ENCODE measurements at regions not wholly inside any gene's neighbourhood (a gene's known extent, or its start where the extent isn't known, plus 50 kb on each side); places are given as distances from the start of the nearest gene placed in this dataset.
"Not testable (repeated sequence)": the region's sequence is repeated elsewhere in the genome, so short reads cannot be mapped to it uniquely, and the experiment has no call there.

DNA sequence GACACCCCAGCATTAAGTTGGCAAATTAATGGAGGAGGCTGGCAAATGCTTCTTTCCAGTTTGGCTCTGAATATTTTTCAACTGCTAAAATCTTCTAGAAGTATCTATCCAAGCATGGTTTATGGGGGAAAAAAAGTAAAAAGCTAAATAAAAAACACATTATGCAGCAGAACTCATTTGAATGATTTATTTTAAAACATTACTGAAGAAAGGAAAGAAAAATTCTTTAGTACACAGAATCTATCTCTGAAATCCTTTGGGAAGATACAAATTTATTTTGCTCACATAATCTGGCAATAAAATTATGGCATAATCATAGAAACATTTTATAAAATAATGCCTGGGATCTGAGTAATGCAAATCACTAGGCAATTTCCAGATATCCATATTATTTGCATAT lies 328.1 kb upstream of the MON1B start:
- Histone ChIP-seq H3K27me3 (replicated peaks in 2 of 5; ENCODE audit: control insufficient read depth in 4 of 5, insufficient read depth in 5 of 5, low read length in 4 of 5) (no peaks in the 10 kb centered on the region), H3K4me3 (ENCODE audit: control insufficient read depth in 1 of 7, extremely low read depth in 1 of 7, insufficient read depth in 4 of 7, low read depth in 2 of 7, low read length in 6 of 7) (no peak overlapping the region), H3K36me3 (ENCODE audit: control insufficient read depth in 4 of 4, insufficient read depth in 4 of 4, low read length in 3 of 4) (no peaks in the 10 kb centered on the region), H3K9me3 (ENCODE audit: control extremely low read depth in 1 of 5, control insufficient read depth in 4 of 5, insufficient read depth in 2 of 5, low read depth in 1 of 5, low read length in 4 of 5) (no peaks in the 10 kb centered on the region), H3K27ac (ENCODE audit: insufficient read depth in 1 of 2, low read depth in 1 of 2, low read length in 2 of 2, poor library complexity in 1 of 2, severe bottlenecking in 2 of 2) (no peak overlapping the region), H3K4me1 (ENCODE audit: control extremely low read depth in 1 of 4, control insufficient read depth in 4 of 4, insufficient read depth in 4 of 4, low read length in 3 of 4) (no peaks in the 10 kb centered on the region)
- POLR2A ChIA-PET: no interaction called here
- DNase-seq: no peak
- CTCF ChIA-PET: no interaction called here

DNA sequence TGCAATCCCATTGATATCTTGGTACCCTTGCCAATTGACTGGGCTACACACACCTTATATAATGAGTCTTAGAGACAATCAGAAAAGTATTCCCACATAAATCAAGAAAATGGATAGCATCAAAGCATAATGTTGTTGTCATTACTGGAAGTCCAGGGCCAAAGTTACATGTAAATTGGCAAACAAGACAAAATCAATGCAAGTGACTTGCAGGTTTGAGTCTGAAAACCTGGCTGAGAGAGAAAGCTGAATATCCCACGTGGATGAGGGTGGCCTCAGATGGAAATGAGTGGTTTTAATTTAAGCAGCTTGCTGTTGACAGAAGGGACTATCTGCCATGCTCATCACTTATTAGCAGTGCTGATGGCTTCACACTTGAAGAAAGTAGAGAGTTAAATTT lies 324.0 kb upstream of the MON1B start:
- ChIA-PET POLR2A (no interaction called here), CTCF (no interaction called here)
- WGBS (ENCODE audit: insufficient coverage): no CpG with 5 or more reads among the region's 1 CpG
- H3K4me3 ChIP-seq (ENCODE audit: control insufficient read depth in 1 of 7, extremely low read depth in 1 of 7, insufficient read depth in 4 of 7, low read depth in 2 of 7, low read length in 6 of 7): no peak overlapping the region
- no peaks in the 10 kb centered on the region for H3K4me1 ChIP-seq (ENCODE audit: control extremely low read depth in 1 of 4, control insufficient read depth in 4 of 4, insufficient read depth in 4 of 4, low read length in 3 of 4)
- no peak for DNase-seq
- no peaks in the 10 kb centered on the region for H3K36me3 ChIP-seq (ENCODE audit: control insufficient read depth in 4 of 4, insufficient read depth in 4 of 4, low read length in 3 of 4)
- no peaks in the 10 kb centered on the region for H3K27me3 ChIP-seq (replicated peaks in 2 of 5; ENCODE audit: control insufficient read depth in 4 of 5, insufficient read depth in 5 of 5, low read length in 4 of 5)
- H3K9me3 ChIP-seq (ENCODE audit: control extremely low read depth in 1 of 5, control insufficient read depth in 4 of 5, insufficient read depth in 2 of 5, low read depth in 1 of 5, low read length in 4 of 5): no peaks in the 10 kb centered on the region
- no peak overlapping the region for H3K27ac ChIP-seq (ENCODE audit: insufficient read depth in 1 of 2, low read depth in 1 of 2, low read length in 2 of 2, poor library complexity in 1 of 2, severe bottlenecking in 2 of 2)

- H3K27ac ChIP-seq (ENCODE audit: insufficient read depth in 1 of 2, low read depth in 1 of 2, low read length in 2 of 2, poor library complexity in 1 of 2, severe bottlenecking in 2 of 2): no peak overlapping the region
- H3K4me1 ChIP-seq (ENCODE audit: control extremely low read depth in 1 of 4, control insufficient read depth in 4 of 4, insufficient read depth in 4 of 4, low read length in 3 of 4): peaks cover 0 to 19% (median 0%) of the 10 kb centered on the region in 4 experiments
- no peaks in the 10 kb centered on the region for H3K9me3 ChIP-seq (ENCODE audit: control extremely low read depth in 1 of 5, control insufficient read depth in 4 of 5, insufficient read depth in 2 of 5, low read depth in 1 of 5, low read length in 4 of 5)
- POLR2A ChIA-PET: no interaction called here
- CTCF ChIA-PET: no interaction called here
- no peak overlapping the region for H3K4me3 ChIP-seq (ENCODE audit: control insufficient read depth in 1 of 7, extremely low read depth in 1 of 7, insufficient read depth in 4 of 7, low read depth in 2 of 7, low read length in 6 of 7)
- no peak for DNase-seq
- WGBS (ENCODE audit: insufficient coverage): 0% methylated on average over 1 of the region's 1 CpG
- H3K27me3 ChIP-seq (replicated peaks in 2 of 5; ENCODE audit: control insufficient read depth in 4 of 5, insufficient read depth in 5 of 5, low read length in 4 of 5): no peaks in the 10 kb centered on the region
- no peaks in the 10 kb centered on the region for H3K36me3 ChIP-seq (ENCODE audit: control insufficient read depth in 4 of 4, insufficient read depth in 4 of 4, low read length in 3 of 4)
Observed at GRCh38 chr16:76875898-76876297, 315.1 kb upstream of the MON1B start.

GRCh38 chr16:76879420-76879819 lies 311.6 kb upstream of the MON1B start:
- 98% methylated on average over 3 of the region's 4 CpGs for WGBS (ENCODE audit: insufficient coverage)
- H3K4me3 ChIP-seq (ENCODE audit: control insufficient read depth in 1 of 7, extremely low read depth in 1 of 7, insufficient read depth in 4 of 7, low read depth in 2 of 7, low read length in 6 of 7): no peak overlapping the region
- H3K27me3 ChIP-seq (replicated peaks in 2 of 5; ENCODE audit: control insufficient read depth in 4 of 5, insufficient read depth in 5 of 5, low read length in 4 of 5): no peaks in the 10 kb centered on the region
- no peaks in the 10 kb centered on the region for H3K9me3 ChIP-seq (ENCODE audit: control extremely low read depth in 1 of 5, control insufficient read depth in 4 of 5, insufficient read depth in 2 of 5, low read depth in 1 of 5, low read length in 4 of 5)
- ChIA-PET POLR2A (no interaction called here), CTCF (no interaction called here)
- no peaks in the 10 kb centered on the region for H3K36me3 ChIP-seq (ENCODE audit: control insufficient read depth in 4 of 4, insufficient read depth in 4 of 4, low read length in 3 of 4)
- peaks cover 0 to 18% (median 0%) of the 10 kb centered on the region in 4 experiments for H3K4me1 ChIP-seq (ENCODE audit: control extremely low read depth in 1 of 4, control insufficient read depth in 4 of 4, insufficient read depth in 4 of 4, low read length in 3 of 4)
- H3K27ac ChIP-seq (ENCODE audit: insufficient read depth in 1 of 2, low read depth in 1 of 2, low read length in 2 of 2, poor library complexity in 1 of 2, severe bottlenecking in 2 of 2): no peak overlapping the region
- no peak for DNase-seq

DNA sequence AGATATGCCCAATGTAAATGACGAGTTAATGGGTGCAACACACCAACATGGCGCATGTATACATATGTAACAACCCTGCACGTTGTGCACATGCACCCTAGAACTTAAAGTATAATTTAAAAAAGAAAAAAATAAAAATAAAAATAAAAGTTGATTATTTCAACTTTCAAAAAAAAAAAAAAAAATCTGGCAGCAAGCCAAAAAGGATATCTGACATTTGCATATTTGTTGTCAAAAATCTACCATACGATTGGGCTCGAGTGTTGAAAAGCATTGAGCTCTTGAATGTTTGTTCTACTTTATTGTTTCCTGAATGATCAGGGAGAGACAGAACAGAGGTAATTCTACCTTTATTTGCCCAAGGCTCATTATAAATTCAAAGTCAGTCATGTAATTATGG lies 310.5 kb upstream of the MON1B start:
- H3K36me3 ChIP-seq (ENCODE audit: control insufficient read depth in 4 of 4, insufficient read depth in 4 of 4, low read length in 3 of 4); H3K4me3 ChIP-seq (ENCODE audit: control insufficient read depth in 1 of 7, extremely low read depth in 1 of 7, insufficient read depth in 4 of 7, low read depth in 2 of 7, low read length in 6 of 7); H3K27ac ChIP-seq (ENCODE audit: insufficient read depth in 1 of 2, low read depth in 1 of 2, low read length in 2 of 2, poor library complexity in 1 of 2, severe bottlenecking in 2 of 2); POLR2A ChIA-PET; DNase-seq; H3K27me3 ChIP-seq (replicated peaks in 2 of 5; ENCODE audit: control insufficient read depth in 4 of 5, insufficient read depth in 5 of 5, low read length in 4 of 5); CTCF ChIA-PET; H3K4me1 ChIP-seq (ENCODE audit: control extremely low read depth in 1 of 4, control insufficient read depth in 4 of 4, insufficient read depth in 4 of 4, low read length in 3 of 4); H3K9me3 ChIP-seq (ENCODE audit: control extremely low read depth in 1 of 5, control insufficient read depth in 4 of 5, insufficient read depth in 2 of 5, low read depth in 1 of 5, low read length in 4 of 5): not testable (repeated sequence)
- no CpG with 5 or more reads among the region's 5 CpGs for WGBS (ENCODE audit: insufficient coverage)

GRCh38 chr16:76882105-76882504 lies 308.9 kb upstream of the MON1B start:
- peaks cover 0 to 4% (median 0%) of the 10 kb centered on the region in 4 experiments for H3K4me1 ChIP-seq (ENCODE audit: control extremely low read depth in 1 of 4, control insufficient read depth in 4 of 4, insufficient read depth in 4 of 4, low read length in 3 of 4)
- ChIA-PET POLR2A (interaction anchor here (0.6 kb wide), 1 partner anchor 64 kb away, joined by 3 read pairs; no protein-coding TSS in a partner anchor), CTCF (no interaction called here)
- 50% methylated on average over 1 of the region's 2 CpGs for WGBS (ENCODE audit: insufficient coverage)
- H3K27me3 ChIP-seq (replicated peaks in 2 of 5; ENCODE audit: control insufficient read depth in 4 of 5, insufficient read depth in 5 of 5, low read length in 4 of 5): no peaks in the 10 kb centered on the region
- H3K27ac ChIP-seq (ENCODE audit: insufficient read depth in 1 of 2, low read depth in 1 of 2, low read length in 2 of 2, poor library complexity in 1 of 2, severe bottlenecking in 2 of 2): no peak overlapping the region
- H3K4me3 ChIP-seq (ENCODE audit: control insufficient read depth in 1 of 7, extremely low read depth in 1 of 7, insufficient read depth in 4 of 7, low read depth in 2 of 7, low read length in 6 of 7): no peak overlapping the region
- no peak for DNase-seq
- H3K9me3 ChIP-seq (ENCODE audit: control extremely low read depth in 1 of 5, control insufficient read depth in 4 of 5, insufficient read depth in 2 of 5, low read depth in 1 of 5, low read length in 4 of 5): no peaks in the 10 kb centered on the region
- no peaks in the 10 kb centered on the region for H3K36me3 ChIP-seq (ENCODE audit: control insufficient read depth in 4 of 4, insufficient read depth in 4 of 4, low read length in 3 of 4)

- no peak for DNase-seq
- Histone ChIP-seq H3K4me1 (ENCODE audit: control extremely low read depth in 1 of 4, control insufficient read depth in 4 of 4, insufficient read depth in 4 of 4, low read length in 3 of 4) (no peaks in the 10 kb centered on the region), H3K4me3 (ENCODE audit: control insufficient read depth in 1 of 7, extremely low read depth in 1 of 7, insufficient read depth in 4 of 7, low read depth in 2 of 7, low read length in 6 of 7) (no peak overlapping the region), H3K36me3 (ENCODE audit: control insufficient read depth in 4 of 4, insufficient read depth in 4 of 4, low read length in 3 of 4) (no peaks in the 10 kb centered on the region), H3K27me3 (replicated peaks in 2 of 5; ENCODE audit: control insufficient read depth in 4 of 5, insufficient read depth in 5 of 5, low read length in 4 of 5) (no peaks in the 10 kb centered on the region), H3K27ac (ENCODE audit: insufficient read depth in 1 of 2, low read depth in 1 of 2, low read length in 2 of 2, poor library complexity in 1 of 2, severe bottlenecking in 2 of 2) (no peak overlapping the region), H3K9me3 (ENCODE audit: control extremely low read depth in 1 of 5, control insufficient read depth in 4 of 5, insufficient read depth in 2 of 5, low read depth in 1 of 5, low read length in 4 of 5) (no peaks in the 10 kb centered on the region)
- CTCF ChIA-PET: no interaction called here
- 94% methylated on average over 3 of the region's 3 CpGs for WGBS (ENCODE audit: insufficient coverage)
- POLR2A ChIA-PET: no interaction called here
Observed at GRCh38 chr16:76883076-76883475, 307.9 kb upstream of the MON1B start.
